HEK293 (cell line): ENCODE measurements at regions not wholly inside any gene's neighbourhood (a gene's known extent, or its start where the extent isn't known, plus 50 kb on each side); places are given as distances from the start of the nearest gene placed in this dataset.

ENCODE experiments used
- CTCF ChIA-PET: fragments of 350-600 bp; formaldehyde crosslinking; extraction: SDS; loops from one replicate; lab custom pipeline; 2021; ENCODE audit warnings: antibody characterized with exemption; lab: Yijun Ruan, JAX
- POLR2A ChIA-PET: fragments of 300-600 bp; formaldehyde crosslinking; extraction: SDS; loops from one replicate; lab custom pipeline; 2020; ENCODE audit warnings: antibody characterized with exemption, inconsistent platforms; lab: Yijun Ruan, JAX
- H3K27ac ChIP-seq: fragments of 200-500 bp; sonication (Bioruptor generic); 2 replicates; pipeline ENCODE4 v1.5.1; 2014; ENCODE audit warnings: low read depth, low read length, control low read depth, inconsistent platforms; ENCODE audit errors: extremely low read depth
- H3K36me3 ChIP-seq, 2 experiments: fragments of 200-500 bp in 1 of 2; sonication (Bioruptor generic) in 1 of 2; 1 replicate in 1 of 2; 2 replicates in 1 of 2; pipeline ENCODE4 v1.5.1; 2014 to 2017; ENCODE audit warnings: inconsistent platforms in 2 of 2, low read length in 2 of 2; ENCODE audit not compliant: control insufficient read depth in 2 of 2, insufficient read depth in 1 of 2
- H3K4me1 ChIP-seq: fragments of 200-500 bp; sonication (Bioruptor generic); 2 replicates; pipeline ENCODE4 v1.5.1; 2014; ENCODE audit warnings: mild to moderate bottlenecking, low read length, inconsistent platforms; ENCODE audit not compliant: control insufficient read depth, insufficient read depth
- H3K4me3 ChIP-seq: 2 replicates; pipeline ENCODE4 v1.5.1; 2011; ENCODE audit warnings: low read depth, mild to moderate bottlenecking, control low read depth, low read length, moderate library complexity
- H3K9me3 ChIP-seq: fragments of 200-500 bp; sonication (Bioruptor generic); 2 replicates; pipeline ENCODE4 v1.5.1; 2014; ENCODE audit warnings: low read depth, low read length, inconsistent platforms; ENCODE audit not compliant: control insufficient read depth, insufficient read depth
- AEBP2 ChIP-seq: fragments of 450-650 bp; formaldehyde crosslinking; IDR thresholded peaks from 2 replicates; pipeline ENCODE4 v1.5.1; 2016; ENCODE audit warnings: missing biosample characterization, missing genetic modification characterization, borderline replicate concordance
- BCL11B ChIP-seq: fragments of 450-650 bp; formaldehyde crosslinking; IDR thresholded peaks from 2 replicates; pipeline ENCODE4 v1.5.1; 2016; ENCODE audit warnings: low read depth, missing biosample characterization, missing genetic modification characterization
- CTCF ChIP-seq: fragments of 450-650 bp; formaldehyde crosslinking; IDR thresholded peaks from 2 replicates; pipeline ENCODE4 v1.5.1; 2016; ENCODE audit warnings: missing biosample characterization, missing genetic modification characterization
- HOXD13 ChIP-seq: sonication (generic); formaldehyde crosslinking; IDR thresholded peaks from 2 replicates; pipeline ENCODE4 v1.8.0; 2022; ENCODE audit warnings: missing genetic modification reagents, borderline replicate concordance
- IKZF3 ChIP-seq: fragments of 450-650 bp; IDR thresholded peaks from 2 replicates; pipeline ENCODE4 v1.5.0; 2018; ENCODE audit warnings: missing biosample characterization, mild to moderate bottlenecking, missing genetic modification characterization, moderate library complexity
- KLF7 ChIP-seq: fragments of 450-650 bp; formaldehyde crosslinking; IDR thresholded peaks from 2 replicates; pipeline ENCODE4 v1.5.1; 2016; ENCODE audit warnings: missing biosample characterization, missing genetic modification characterization, borderline replicate concordance
- REST ChIP-seq: fragments of 450-650 bp; formaldehyde crosslinking; IDR thresholded peaks from 2 replicates; pipeline ENCODE4 v1.5.1; 2016; ENCODE audit warnings: missing biosample characterization, missing genetic modification characterization
- SCRT1 ChIP-seq: fragments of 450-650 bp; formaldehyde crosslinking; IDR thresholded peaks from 2 replicates; pipeline ENCODE4 v1.5.1; 2016; ENCODE audit warnings: missing biosample characterization, missing genetic modification characterization, borderline replicate concordance
- TSHZ1 ChIP-seq: fragments of 450-650 bp; formaldehyde crosslinking; IDR thresholded peaks from 2 replicates; pipeline ENCODE4 v1.5.1; 2016; ENCODE audit warnings: missing biosample characterization, missing genetic modification characterization, borderline replicate concordance
- YY2 ChIP-seq: fragments of 450-650 bp; formaldehyde crosslinking; IDR thresholded peaks from 2 replicates; pipeline ENCODE4 v1.5.1; 2016; ENCODE audit warnings: missing biosample characterization, missing genetic modification characterization
- ZBTB49 ChIP-seq: fragments of 450-650 bp; formaldehyde crosslinking; IDR thresholded peaks from 2 replicates; pipeline ENCODE4 v1.5.1; 2016; ENCODE audit warnings: missing biosample characterization, missing genetic modification characterization, low read depth
- ZBTB8A ChIP-seq: fragments of 450-650 bp; formaldehyde crosslinking; IDR thresholded peaks from 2 replicates; pipeline ENCODE4 v1.5.1; 2016; ENCODE audit warnings: missing biosample characterization, missing genetic modification characterization
- ZFP37 ChIP-seq: fragments of 450-650 bp; formaldehyde crosslinking; IDR thresholded peaks from 2 replicates; pipeline ENCODE4 v1.5.1; 2016; ENCODE audit warnings: missing biosample characterization, missing genetic modification characterization
- ZNF18 ChIP-seq: fragments of 450-650 bp; formaldehyde crosslinking; IDR thresholded peaks from 2 replicates; pipeline ENCODE4 v1.5.1; 2016; ENCODE audit warnings: missing biosample characterization, missing genetic modification characterization
- ZNF324 ChIP-seq: fragments of 450-650 bp; formaldehyde crosslinking; IDR thresholded peaks from 2 replicates; pipeline ENCODE4 v1.5.1; 2016; ENCODE audit warnings: missing biosample characterization, missing genetic modification characterization
- ZNF549 ChIP-seq: fragments of 450-650 bp; IDR thresholded peaks from 2 replicates; pipeline ENCODE4 v1.5.1; 2018; ENCODE audit warnings: missing biosample characterization, missing genetic modification characterization, mild to moderate bottlenecking, inconsistent platforms, moderate library complexity
- ZNF561 ChIP-seq: fragments of 450-650 bp; IDR thresholded peaks from 2 replicates; pipeline ENCODE4 v1.5.1; 2018; ENCODE audit warnings: missing biosample characterization, missing genetic modification characterization, borderline replicate concordance
- ZNF639 ChIP-seq: fragments of 450-650 bp; formaldehyde crosslinking; IDR thresholded peaks from 2 replicates; pipeline ENCODE4 v1.5.1; 2016; ENCODE audit warnings: missing biosample characterization, missing genetic modification characterization
- ZNF76 ChIP-seq: fragments of 450-650 bp; formaldehyde crosslinking; IDR thresholded peaks from 2 replicates; pipeline ENCODE4; 2016; ENCODE audit warnings: low read depth, missing biosample characterization, missing genetic modification characterization, borderline replicate concordance
- ZNF776 ChIP-seq: fragments of 450-650 bp; formaldehyde crosslinking; IDR thresholded peaks from 2 replicates; pipeline ENCODE4 v1.5.0; 2017; ENCODE audit warnings: missing biosample characterization, missing genetic modification characterization, borderline replicate concordance
- ZNF830 ChIP-seq: fragments of 450-650 bp; IDR thresholded peaks from 2 replicates; pipeline ENCODE4 v1.5.0; 2018; ENCODE audit warnings: missing biosample characterization, missing genetic modification characterization, low read depth, mild to moderate bottlenecking, moderate library complexity

GRCh38 chr13:99628442-99628841 is 127.2 kb downstream of the TM9SF2 start:
- Histone ChIP-seq H3K4me3 (no peak overlapping the region), H3K9me3 (no peaks in the 10 kb centered on the region), H3K27ac (peak overlapping the region; percentile 22; the same call in 1 of the 2 replicates), H3K36me3 (no peaks in the 10 kb centered on the region), H3K4me1 (peaks cover 14% of the 10 kb centered on the region)
- ChIA-PET POLR2A (no interaction called here), CTCF (interaction anchor here (1.0 to 2.4 kb wide), 4 partner anchors 11 to 288 kb away, joined by 3 to 10 read pairs (median 4); no protein-coding TSS in a partner anchor)
- no peak for TF ChIP-seq ZNF776 (tag by site-specific recombination)
- TF ChIP-seq ZNF639 (tag by site-specific recombination) = no peak
- TF ChIP-seq ZNF830 (tag by site-specific recombination) = no peak
- 0 out of 2 replicates have a peak, but pooled peaks have one; percentile 42 for TF ChIP-seq IKZF3 (tag by site-specific recombination)
- no peak for TF ChIP-seq TSHZ1 (tag by site-specific recombination)
- TF ChIP-seq ZFP37 (tag by site-specific recombination) = no peak
- no peak for TF ChIP-seq ZNF324 (tag by site-specific recombination)
- TF ChIP-seq ZNF561 (tag by site-specific recombination) = peak; percentile 40; the same call in 1 of the 2 replicates
- TF ChIP-seq ZBTB49 (tag by site-specific recombination) = no peak
- TF ChIP-seq SCRT1 = peak; percentile 63; the same call in 1 of the 2 replicates
- peak; percentile 56; the same call in 1 of the 2 replicates for TF ChIP-seq ZBTB8A (tag by site-specific recombination)
- TF ChIP-seq REST = no peak
- peak; percentile 85 for TF ChIP-seq HOXD13 (CRISPR knock-in tag)
- TF ChIP-seq ZNF549 = no peak
- no peak; the same call in 1 of the 2 replicates for TF ChIP-seq ZNF18 (tag by site-specific recombination)
- no peak for TF ChIP-seq YY2 (tag by site-specific recombination)
- no peak for TF ChIP-seq KLF7
- no peak for TF ChIP-seq CTCF (tag by site-specific recombination)
- no peak for TF ChIP-seq AEBP2 (tag by site-specific recombination)
- no peak for TF ChIP-seq BCL11B (tag by site-specific recombination)
- no peak for TF ChIP-seq ZNF76 (tag by site-specific recombination)
